ENCODE measurements at regions not wholly inside any gene's neighbourhood (a gene's known extent, or its start where the extent isn't known, plus 50 kb on each side); places are given as distances from the start of the nearest gene placed in this dataset.

DNA sequence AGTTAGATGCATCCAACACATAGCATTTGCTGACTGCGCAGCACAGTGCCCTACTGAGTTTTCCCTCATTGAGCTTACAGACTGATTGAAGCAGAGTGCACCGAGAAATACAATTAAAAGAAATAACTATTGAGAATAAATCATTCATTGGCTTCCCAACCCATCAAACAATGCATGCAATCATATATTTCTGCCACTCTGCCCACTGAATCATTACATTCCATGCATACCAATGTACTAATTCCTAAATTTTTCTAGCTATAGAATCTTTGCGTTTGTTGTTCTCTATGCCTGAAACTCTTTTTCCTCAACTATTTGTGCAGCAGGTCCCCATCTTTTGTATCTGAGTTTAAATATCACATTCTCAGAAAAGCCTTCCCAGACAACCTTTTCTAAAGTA, 783.8 kb downstream of the SORCS1 start:
- TF ChIP-seq, protein P1, sequence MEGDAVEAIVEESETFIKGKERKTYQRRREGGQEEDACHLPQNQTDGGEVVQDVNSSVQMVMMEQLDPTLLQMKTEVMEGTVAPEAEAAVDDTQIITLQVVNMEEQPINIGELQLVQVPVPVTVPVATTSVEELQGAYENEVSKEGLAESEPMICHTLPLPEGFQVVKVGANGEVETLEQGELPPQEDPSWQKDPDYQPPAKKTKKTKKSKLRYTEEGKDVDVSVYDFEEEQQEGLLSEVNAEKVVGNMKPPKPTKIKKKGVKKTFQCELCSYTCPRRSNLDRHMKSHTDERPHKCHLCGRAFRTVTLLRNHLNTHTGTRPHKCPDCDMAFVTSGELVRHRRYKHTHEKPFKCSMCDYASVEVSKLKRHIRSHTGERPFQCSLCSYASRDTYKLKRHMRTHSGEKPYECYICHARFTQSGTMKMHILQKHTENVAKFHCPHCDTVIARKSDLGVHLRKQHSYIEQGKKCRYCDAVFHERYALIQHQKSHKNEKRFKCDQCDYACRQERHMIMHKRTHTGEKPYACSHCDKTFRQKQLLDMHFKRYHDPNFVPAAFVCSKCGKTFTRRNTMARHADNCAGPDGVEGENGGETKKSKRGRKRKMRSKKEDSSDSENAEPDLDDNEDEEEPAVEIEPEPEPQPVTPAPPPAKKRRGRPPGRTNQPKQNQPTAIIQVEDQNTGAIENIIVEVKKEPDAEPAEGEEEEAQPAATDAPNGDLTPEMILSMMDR (IDR thresholded peaks at IDR 0.05) = no peak
- no peak for TF ChIP-seq TCF7L2 (IDR thresholded peaks at IDR 0.05; ENCODE audit: low read depth, low read length)

All from Panc1 (cell line).